ENCODE measurements at regions not wholly inside any gene's neighbourhood (a gene's known extent, or its start where the extent isn't known, plus 50 kb on each side); places are given as distances from the start of the nearest gene placed in this dataset.

GRCh38 chr1:239322369-239322768 is 64.0 kb upstream of the CHRM3 start:
- no peak for DNase-seq (ENCODE audit: low read depth)

DNA sequence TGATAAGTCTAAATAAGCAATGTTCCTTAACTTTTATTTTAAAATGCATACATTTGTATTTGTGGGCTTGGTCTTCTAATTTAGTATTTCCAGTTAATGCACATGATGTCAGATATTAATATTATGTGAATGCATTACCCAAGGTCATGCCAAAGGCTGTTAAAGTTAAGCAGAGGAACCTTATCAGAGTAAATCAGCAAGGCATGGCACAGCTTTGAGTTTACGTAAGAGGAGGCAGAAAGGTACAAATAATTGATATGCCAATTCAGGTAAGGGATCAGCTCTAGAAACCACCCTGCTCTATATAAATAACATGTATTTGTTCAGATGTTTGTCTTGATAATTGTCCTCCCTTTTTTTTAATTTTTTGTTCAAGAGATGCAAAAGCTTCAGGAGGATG is 64.5 kb upstream of the CHRM3 start:
- DNase-seq (ENCODE audit: low read depth): no peak

- DNase-seq (ENCODE audit: low read depth): no peak
These were observed 68.4 kb upstream of the CHRM3 start for GRCh38 chr1:239317948-239318347.

DNA sequence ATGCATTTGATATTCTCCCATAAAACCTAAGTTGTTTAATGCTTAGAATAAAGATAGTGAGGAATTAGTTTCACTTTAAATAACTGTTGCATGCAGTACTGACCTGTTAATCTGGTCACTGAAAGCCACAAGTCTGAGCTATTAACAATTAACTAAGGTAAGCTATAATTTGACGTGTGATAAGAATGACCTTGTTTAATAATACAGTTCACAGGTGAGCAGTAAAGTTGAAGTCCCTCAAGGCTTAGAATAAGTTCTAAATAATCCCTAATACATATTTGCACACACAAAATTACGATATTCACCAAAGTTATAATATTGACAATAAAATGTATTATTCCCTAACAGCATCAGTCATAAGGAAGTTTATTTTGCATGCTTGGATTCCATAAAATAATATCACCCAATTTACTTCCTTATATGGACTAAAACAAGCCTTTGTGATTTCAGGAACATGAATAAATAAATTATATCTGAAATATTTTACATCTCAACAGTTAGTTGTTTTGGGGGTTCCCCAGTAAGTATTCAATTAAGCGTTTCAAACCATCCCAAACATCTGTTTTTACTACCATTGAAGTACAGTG is 70.6 kb upstream of the CHRM3 start:
- DNase-seq (ENCODE audit: low read depth): no peak

DNA sequence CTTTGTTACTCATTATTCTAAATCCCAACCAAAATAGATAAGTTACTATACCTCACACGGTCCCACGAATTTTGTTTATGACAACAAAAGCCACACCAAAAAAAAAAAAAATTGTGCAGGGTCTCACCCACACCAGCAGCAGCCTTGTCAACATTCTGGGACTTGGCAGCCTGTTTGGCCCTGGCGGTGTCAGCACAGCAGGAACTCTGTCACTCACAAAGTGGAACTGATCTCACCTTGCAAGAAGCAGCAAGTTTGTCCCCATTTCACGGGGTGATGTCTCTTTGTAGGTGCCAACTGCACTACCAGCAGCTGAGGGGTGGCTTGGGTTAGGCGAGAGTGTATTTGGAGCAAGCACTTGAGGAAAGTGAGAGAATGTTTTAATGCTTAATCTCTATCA is 75.0 kb upstream of the CHRM3 start:
- DNase-seq (ENCODE audit: low read depth): no peak

GRCh38 chr1:239308701-239309333 is 77.6 kb upstream of the CHRM3 start:
- peak; percentile 7 for DNase-seq (ENCODE audit: low read depth)

- no peak for DNase-seq (ENCODE audit: low read depth)
These were observed 78.5 kb upstream of the CHRM3 start for GRCh38 chr1:239307886-239308285.

- DNase-seq (ENCODE audit: low read depth): no peak
These were observed 79.9 kb upstream of the CHRM3 start for GRCh38 chr1:239306426-239306825.

GRCh38 chr1:239303289-239303688 is 83.1 kb upstream of the CHRM3 start:
- DNase-seq (ENCODE audit: low read depth): no peak

DNA sequence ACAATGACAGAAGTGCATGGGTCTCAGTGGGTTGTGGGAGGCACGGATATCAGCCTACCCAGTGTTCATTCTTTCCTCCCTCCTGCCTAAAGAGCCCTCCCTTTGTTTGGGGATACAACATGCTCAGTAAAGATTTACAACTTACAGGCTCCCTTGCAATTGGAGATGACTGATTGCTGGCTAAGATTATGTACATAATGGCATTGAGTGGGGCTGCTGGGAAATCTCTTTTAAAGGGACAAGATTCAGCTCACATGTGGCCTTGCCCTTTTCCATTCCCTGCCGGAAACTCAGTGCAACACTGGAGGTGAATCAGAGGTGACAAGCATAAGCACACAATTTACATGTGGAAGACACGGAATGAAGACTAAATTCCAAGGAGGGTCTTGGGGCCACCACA is 83.7 kb upstream of the CHRM3 start:
- no peak for DNase-seq (ENCODE audit: low read depth)

GRCh38 chr1:239301251-239301650 is 85.1 kb upstream of the CHRM3 start:
- DNase-seq (ENCODE audit: low read depth): no peak

DNA sequence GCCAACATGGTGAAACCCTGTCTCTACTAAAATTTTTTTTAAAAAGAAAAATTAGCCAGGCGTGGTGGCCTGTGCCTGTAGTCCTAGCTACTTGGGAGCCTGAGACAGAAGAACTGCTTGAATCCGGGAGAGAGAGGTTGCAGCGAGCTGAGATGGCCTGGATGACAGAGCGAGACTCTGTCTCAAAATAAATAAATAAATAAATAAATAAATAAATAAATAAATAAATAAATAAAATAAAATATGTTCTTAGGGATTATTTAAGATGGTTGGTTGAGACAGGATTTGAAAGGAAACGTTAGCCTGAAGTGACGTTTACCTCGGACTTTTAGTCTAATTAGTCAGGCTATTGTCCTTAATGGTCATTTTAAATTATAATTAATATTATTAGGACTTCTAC is 88.5 kb upstream of the CHRM3 start:
- no peak for DNase-seq (ENCODE audit: low read depth)

DNA sequence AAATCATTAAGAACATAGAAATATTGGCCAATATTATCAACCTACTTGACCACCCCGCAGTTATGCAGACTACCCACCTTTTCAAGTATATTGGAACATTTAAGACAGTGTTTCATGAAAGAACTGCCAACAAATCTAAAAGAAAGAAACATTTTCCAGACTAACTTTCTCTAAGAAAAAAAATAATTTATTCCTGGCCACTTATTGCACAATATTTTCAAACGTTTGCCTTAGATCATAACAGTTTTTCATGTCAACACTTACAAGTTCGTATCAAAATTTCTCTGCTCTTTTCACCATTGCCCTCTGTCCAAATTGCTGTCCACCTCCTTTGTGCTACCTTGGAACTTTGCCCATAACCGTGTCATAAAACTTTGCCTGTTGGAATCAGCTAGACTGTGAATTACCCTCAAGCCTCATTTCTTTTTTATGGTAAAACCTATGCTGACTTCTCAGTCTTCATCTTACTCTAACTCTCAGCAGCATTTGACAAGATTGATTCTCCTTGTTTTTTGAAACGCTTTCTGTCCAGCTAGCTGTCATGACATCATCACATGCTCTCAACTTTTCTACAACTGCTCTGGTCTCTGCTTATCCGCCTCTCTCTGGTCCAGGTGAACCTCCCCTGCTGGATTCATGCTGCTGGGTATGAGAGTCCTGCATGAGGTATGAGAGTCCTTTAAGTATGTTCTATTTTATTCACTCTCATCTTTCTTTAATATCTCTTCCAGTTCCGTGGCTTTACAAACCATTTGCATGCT is 92.8 kb upstream of the CHRM3 start:
- DNase-seq (ENCODE audit: low read depth): no peak

DNA sequence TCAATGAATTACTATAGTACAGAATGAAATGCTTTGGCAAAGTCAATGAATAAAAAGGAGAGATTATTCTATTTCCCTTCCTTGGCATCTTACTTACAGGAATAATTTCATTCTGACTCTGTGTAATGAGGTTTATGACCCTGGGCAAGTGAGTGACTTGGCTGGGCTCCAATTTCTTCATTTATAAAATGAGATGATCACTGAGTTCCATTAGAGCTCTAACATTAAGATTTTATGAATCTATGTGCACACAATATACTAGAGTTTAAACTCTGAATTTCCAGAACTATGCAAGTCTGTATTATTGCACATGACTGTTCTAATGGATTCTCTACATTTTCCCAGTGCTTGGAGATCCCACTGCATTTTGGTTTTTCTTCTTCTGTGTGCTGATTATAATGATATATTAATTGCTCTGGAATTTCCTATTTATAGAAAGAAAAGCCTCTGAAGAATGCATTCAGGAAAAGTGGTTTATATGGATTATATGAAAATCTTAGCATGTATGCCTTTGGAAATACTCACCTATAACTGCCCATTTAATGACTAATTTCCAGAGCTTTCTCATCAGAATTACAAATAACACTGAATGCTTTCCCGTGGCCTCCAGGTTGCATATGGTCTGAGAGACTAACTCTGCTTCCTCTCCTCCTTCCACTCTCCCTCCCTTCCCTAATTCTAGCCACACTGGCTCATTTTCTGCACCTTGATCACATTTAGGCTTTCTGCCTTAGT is 97.4 kb upstream of the CHRM3 start:
- DNase-seq (ENCODE audit: low read depth): no peak

- DNase-seq (ENCODE audit: low read depth): no peak
These were observed 99.1 kb upstream of the CHRM3 start for GRCh38 chr1:239287296-239287695.

DNA sequence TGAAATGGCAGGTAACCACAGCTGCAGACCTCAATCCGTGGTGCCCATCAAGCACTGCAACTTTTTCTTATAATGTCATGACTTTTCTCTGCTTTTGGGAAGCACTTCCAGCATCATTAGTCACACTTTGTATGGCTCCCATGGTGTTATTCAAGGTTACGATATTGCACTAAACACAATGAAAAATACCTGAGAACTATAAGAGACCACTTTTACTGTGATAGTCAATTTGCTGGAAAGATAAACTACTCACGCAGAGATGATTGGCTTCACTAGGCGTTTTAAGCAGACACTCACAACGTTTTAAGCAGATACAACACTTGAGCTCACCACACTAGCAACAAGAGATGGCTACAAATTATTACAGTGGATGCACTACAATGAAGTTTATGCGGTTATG is 103.2 kb upstream of the CHRM3 start:
- no peak for DNase-seq (ENCODE audit: low read depth)

- DNase-seq (ENCODE audit: low read depth): no peak
These were observed 104.0 kb upstream of the CHRM3 start for GRCh38 chr1:239282411-239282810.

GRCh38 chr1:239276051-239276450 is 110.3 kb upstream of the CHRM3 start:
- DNase-seq (ENCODE audit: low read depth): no peak

- peak; percentile 47 for DNase-seq (ENCODE audit: low read depth)
These were observed 112.0 kb upstream of the CHRM3 start for GRCh38 chr1:239274242-239274830.

GRCh38 chr1:239270509-239270908 is 115.9 kb upstream of the CHRM3 start:
- no peak for DNase-seq (ENCODE audit: low read depth)

DNA sequence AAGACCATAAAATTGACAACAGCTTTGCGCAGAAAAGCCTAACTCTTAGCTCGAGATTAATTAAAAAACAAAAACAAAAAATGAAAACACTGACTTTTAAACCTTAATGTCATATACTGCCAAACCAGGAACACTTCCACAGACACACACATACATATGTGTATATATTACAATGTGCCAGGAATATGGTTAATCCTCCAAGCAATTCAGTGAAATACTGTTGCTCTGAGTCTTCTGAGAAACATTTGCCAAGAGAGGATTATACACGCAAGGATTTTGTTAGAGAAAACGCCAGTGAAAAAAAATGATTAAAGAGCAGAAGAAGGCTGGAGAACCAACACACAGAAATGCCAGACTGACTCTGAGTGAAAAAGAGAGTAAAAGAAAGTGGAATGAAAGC is 116.7 kb upstream of the CHRM3 start:
- no peak for DNase-seq (ENCODE audit: low read depth)

DNA sequence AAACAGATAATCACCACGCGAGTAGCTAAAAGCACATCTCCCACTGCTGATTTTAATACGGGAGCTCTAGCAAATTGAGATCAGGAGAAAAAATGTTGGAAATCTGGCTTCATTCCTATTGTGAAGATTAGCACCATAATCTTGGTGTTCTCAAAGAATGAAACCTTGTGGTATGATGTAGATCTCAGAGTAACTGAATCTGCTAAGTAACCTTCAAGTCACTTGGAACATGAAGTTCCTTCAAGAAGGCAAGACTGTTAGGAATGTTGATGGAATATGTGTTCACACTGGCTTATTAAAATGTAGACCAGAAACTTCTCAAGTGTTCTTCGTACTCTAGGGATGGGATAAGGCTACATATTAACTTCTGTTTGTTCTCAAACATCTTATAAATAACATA is 117.4 kb upstream of the CHRM3 start:
- peak; percentile 26 for DNase-seq (ENCODE audit: low read depth)

All from LHCN-M2 (cell line).